Fibroblast of lung (primary cell): ENCODE measurements at regions not wholly inside any gene's neighbourhood (a gene's known extent, or its start where the extent isn't known, plus 50 kb on each side); places are given as distances from the start of the nearest gene placed in this dataset.
"Not testable (repeated sequence)": the region's sequence is repeated elsewhere in the genome, so short reads cannot be mapped to it uniquely, and the experiment has no call there.

Source experiments
- CTCF ChIP-seq, 2 donors: IDR thresholded peaks in 1 of 2; conservative IDR thresholded peaks in 1 of 2; 1 replicate in 1 of 2; 2 replicates in 1 of 2; pipeline ENCODE4 v1.5.1; 2011 to 2012; ENCODE audit warnings: low read length in 2 of 2, control low read depth in 1 of 2, inconsistent platforms in 1 of 2, low read depth in 1 of 2, mild to moderate bottlenecking in 1 of 2
- EZH2 ChIP-seq: IDR thresholded peaks from 2 replicates; pipeline ENCODE4 v1.5.1; 2012; ENCODE audit warnings: low read length, control low read depth, mild to moderate bottlenecking; ENCODE audit errors: missing control alignments

GRCh38 chr10:65111059-65111458 lies 1589.9 kb downstream of the REEP3 start:
- TF ChIP-seq CTCF (conservative IDR thresholded peaks at IDR 0.05 in 1 of 2, IDR thresholded peaks at IDR 0.05 in 1 of 2; ENCODE audit: low read depth in 1 of 2, low read length in 2 of 2); EZH2: not testable (repeated sequence)
